Mucosa of rectum (tissue), 2 donors: ENCODE measurements at regions not wholly inside any gene's neighbourhood (a gene's known extent, or its start where the extent isn't known, plus 50 kb on each side); places are given as distances from the start of the nearest gene placed in this dataset.

Source experiments
- H3K27ac ChIP-seq, 2 donors: one replicate each; pipeline ENCODE4 v1.7.0; 2013; ENCODE audit warnings: inconsistent platforms in 2 of 2, low read depth in 2 of 2, low read length in 2 of 2
- H3K27me3 ChIP-seq, 2 donors: one replicate each; pipeline ENCODE4 v1.7.0; 2013; ENCODE audit warnings: low read length in 2 of 2; ENCODE audit not compliant: control insufficient read depth in 2 of 2, insufficient read depth in 2 of 2
- H3K36me3 ChIP-seq, 2 donors: one replicate each; pipeline ENCODE4 v1.7.0; 2013; ENCODE audit warnings: low read length in 2 of 2; ENCODE audit not compliant: control insufficient read depth in 2 of 2, insufficient read depth in 2 of 2
- H3K4me1 ChIP-seq, 2 donors: one replicate each; pipeline ENCODE4 v1.7.0; 2013; ENCODE audit warnings: low read length in 2 of 2, mild to moderate bottlenecking in 1 of 2; ENCODE audit not compliant: control insufficient read depth in 2 of 2, insufficient read depth in 2 of 2
- H3K4me3 ChIP-seq, 2 donors: one replicate each; pipeline ENCODE4 v1.7.0; 2013; ENCODE audit warnings: low read length in 2 of 2
- H3K9ac ChIP-seq, 2 donors: one replicate each; pipeline ENCODE4 v1.7.0; 2013; ENCODE audit warnings: low read length in 2 of 2, low read depth in 1 of 2, mild to moderate bottlenecking in 1 of 2
- H3K9me3 ChIP-seq, 2 donors: one replicate each; pipeline ENCODE4 v1.7.0; 2013; ENCODE audit warnings: low read length in 2 of 2; ENCODE audit not compliant: control insufficient read depth in 2 of 2
- donor health status: healthy.
- donor health status: Normal muscosa, but diverticular disease.

GRCh38 chr7:130998993-130999602 is 265.1 kb upstream of the KLF14 start:
- Histone ChIP-seq H3K9ac (peak overlapping the region in 1 of 2 donors; percentile 47), H3K4me1 (peaks cover 52 to 65% of the 10 kb centered on the region in 2 donors), H3K4me3 (no peak overlapping the region), H3K27me3 (no peaks in the 10 kb centered on the region), H3K36me3 (no peaks in the 10 kb centered on the region), H3K9me3 (peaks cover 0 to 3% of the 10 kb centered on the region in 2 donors), H3K27ac (peak overlapping the region in 1 of 2 donors; percentile 74)

DNA sequence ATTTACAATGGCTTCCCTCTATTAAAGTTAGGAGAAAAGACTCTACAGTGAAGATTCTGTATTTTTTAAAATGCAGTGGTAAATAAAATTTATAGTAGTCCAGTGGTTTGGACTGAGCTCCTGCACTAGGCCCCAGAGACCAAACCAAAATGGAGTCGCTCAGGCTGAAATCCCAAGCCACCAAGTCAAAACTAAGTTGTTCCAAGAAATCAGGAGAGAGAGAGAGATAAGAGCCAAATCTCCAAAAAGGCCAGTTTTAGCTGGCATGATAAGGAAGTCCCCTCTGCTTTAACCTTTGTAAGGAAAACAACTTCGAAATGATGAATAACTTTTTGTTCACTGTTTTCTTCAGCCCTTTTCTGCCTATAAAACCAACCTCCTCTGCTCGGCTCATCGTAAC is 265.9 kb upstream of the KLF14 start:
- H3K4me1 ChIP-seq: peaks cover 44 to 59% of the 10 kb centered on the region in 2 donors
- no peak overlapping the region for H3K4me3 ChIP-seq
- no peaks in the 10 kb centered on the region for H3K27me3 ChIP-seq
- H3K27ac ChIP-seq: peak overlapping the region; percentile 50 to 74
- peaks cover 0 to 3% of the 10 kb centered on the region in 2 donors for H3K9me3 ChIP-seq
- no peak overlapping the region for H3K9ac ChIP-seq
- no peaks in the 10 kb centered on the region for H3K36me3 ChIP-seq

GRCh38 chr7:131000389-131000788 is 266.4 kb upstream of the KLF14 start:
- Histone ChIP-seq H3K9ac (peak overlapping the region in 1 of 2 donors; percentile 14), H3K9me3 (peaks cover 0 to 3% of the 10 kb centered on the region in 2 donors), H3K4me1 (peaks cover 39 to 58% of the 10 kb centered on the region in 2 donors), H3K27ac (peak overlapping the region; percentile 50 to 74), H3K36me3 (no peaks in the 10 kb centered on the region), H3K27me3 (no peaks in the 10 kb centered on the region), H3K4me3 (no peak overlapping the region)

DNA sequence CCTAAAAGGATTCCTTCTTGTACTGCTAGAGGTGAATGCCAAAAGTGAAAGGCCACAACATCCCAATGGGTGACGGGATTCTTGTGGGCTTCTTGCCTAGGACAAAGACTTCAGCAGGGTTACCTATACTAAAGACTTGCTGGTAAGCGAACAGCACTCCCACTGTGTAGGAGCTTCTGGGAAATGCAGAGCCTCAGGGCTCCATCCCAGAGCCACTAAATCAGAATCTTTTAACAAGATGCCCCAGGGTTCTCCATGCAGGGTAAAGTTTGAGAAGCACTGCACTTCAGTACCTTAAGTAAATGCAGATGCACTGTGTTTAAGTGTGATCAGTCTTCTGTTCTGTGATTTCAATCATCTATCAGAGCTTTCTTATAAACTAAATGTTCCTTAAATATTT is 266.9 kb upstream of the KLF14 start:
- peaks cover 0 to 3% of the 10 kb centered on the region in 2 donors for H3K9me3 ChIP-seq
- H3K27me3 ChIP-seq: no peaks in the 10 kb centered on the region
- H3K4me3 ChIP-seq: no peak overlapping the region
- H3K4me1 ChIP-seq: peaks cover 35 to 55% of the 10 kb centered on the region in 2 donors
- H3K27ac ChIP-seq: no peak overlapping the region
- no peaks in the 10 kb centered on the region for H3K36me3 ChIP-seq
- peak overlapping the region in 1 of 2 donors; percentile 14 for H3K9ac ChIP-seq

DNA sequence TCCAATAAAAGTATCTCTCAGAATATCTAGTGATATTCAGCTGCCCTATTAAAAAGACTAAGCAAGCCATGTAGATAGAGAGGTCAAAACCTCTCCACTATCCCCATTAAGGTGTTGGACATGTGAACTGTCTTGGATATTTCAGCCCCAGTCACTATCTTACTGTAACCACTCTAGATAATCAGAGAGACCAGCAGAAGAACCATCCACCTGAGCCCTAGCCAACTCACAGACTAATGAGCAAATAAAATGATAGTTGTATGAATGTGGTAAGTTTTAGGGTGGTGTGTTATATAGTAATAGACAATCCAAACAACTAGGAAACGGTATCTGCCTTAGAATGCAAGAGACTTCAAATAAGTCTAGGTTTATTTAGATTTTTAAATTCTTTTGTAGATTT is 268.6 kb upstream of the KLF14 start:
- no peaks in the 10 kb centered on the region for H3K36me3 ChIP-seq
- no peak overlapping the region for H3K9ac ChIP-seq
- H3K27ac ChIP-seq: no peak overlapping the region
- peaks cover 27 to 53% of the 10 kb centered on the region in 2 donors for H3K4me1 ChIP-seq
- H3K4me3 ChIP-seq: peak overlapping the region in 1 of 2 donors; percentile 13
- H3K9me3 ChIP-seq: peaks cover 0 to 3% of the 10 kb centered on the region in 2 donors
- H3K27me3 ChIP-seq: no peaks in the 10 kb centered on the region

GRCh38 chr7:131003634-131004033 is 269.6 kb upstream of the KLF14 start:
- H3K4me1 ChIP-seq: peaks cover 22 to 54% of the 10 kb centered on the region in 2 donors
- no peak overlapping the region for H3K27ac ChIP-seq
- H3K36me3 ChIP-seq: no peaks in the 10 kb centered on the region
- H3K9ac ChIP-seq: no peak overlapping the region
- no peaks in the 10 kb centered on the region for H3K27me3 ChIP-seq
- H3K9me3 ChIP-seq: peaks cover 0 to 3% of the 10 kb centered on the region in 2 donors
- no peak overlapping the region for H3K4me3 ChIP-seq

GRCh38 chr7:131004371-131004770 is 270.4 kb upstream of the KLF14 start:
- Histone ChIP-seq H3K27ac (no peak overlapping the region), H3K4me1 (peaks cover 16 to 47% of the 10 kb centered on the region in 2 donors), H3K9ac (no peak overlapping the region)

GRCh38 chr7:131007439-131008330 is 273.7 kb upstream of the KLF14 start:
- H3K27ac ChIP-seq: peak overlapping the region; percentile 56 to 79
- no peaks in the 10 kb centered on the region for H3K27me3 ChIP-seq
- H3K4me1 ChIP-seq: peaks cover 14 to 33% of the 10 kb centered on the region in 2 donors
- peak overlapping the region in 1 of 2 donors; percentile 12 for H3K4me3 ChIP-seq
- no peaks in the 10 kb centered on the region for H3K9me3 ChIP-seq
- no peaks in the 10 kb centered on the region for H3K36me3 ChIP-seq
- H3K9ac ChIP-seq: peak overlapping the region; percentile 28 to 37

More at GRCh38 chr7:131004371-131004770, 270.4 kb upstream of the KLF14 start:
- Histone ChIP-seq H3K27me3 (no peaks in the 10 kb centered on the region), H3K36me3 (no peaks in the 10 kb centered on the region), H3K4me3 (no peak overlapping the region), H3K9me3 (peaks cover 0 to 3% of the 10 kb centered on the region in 2 donors)

DNA sequence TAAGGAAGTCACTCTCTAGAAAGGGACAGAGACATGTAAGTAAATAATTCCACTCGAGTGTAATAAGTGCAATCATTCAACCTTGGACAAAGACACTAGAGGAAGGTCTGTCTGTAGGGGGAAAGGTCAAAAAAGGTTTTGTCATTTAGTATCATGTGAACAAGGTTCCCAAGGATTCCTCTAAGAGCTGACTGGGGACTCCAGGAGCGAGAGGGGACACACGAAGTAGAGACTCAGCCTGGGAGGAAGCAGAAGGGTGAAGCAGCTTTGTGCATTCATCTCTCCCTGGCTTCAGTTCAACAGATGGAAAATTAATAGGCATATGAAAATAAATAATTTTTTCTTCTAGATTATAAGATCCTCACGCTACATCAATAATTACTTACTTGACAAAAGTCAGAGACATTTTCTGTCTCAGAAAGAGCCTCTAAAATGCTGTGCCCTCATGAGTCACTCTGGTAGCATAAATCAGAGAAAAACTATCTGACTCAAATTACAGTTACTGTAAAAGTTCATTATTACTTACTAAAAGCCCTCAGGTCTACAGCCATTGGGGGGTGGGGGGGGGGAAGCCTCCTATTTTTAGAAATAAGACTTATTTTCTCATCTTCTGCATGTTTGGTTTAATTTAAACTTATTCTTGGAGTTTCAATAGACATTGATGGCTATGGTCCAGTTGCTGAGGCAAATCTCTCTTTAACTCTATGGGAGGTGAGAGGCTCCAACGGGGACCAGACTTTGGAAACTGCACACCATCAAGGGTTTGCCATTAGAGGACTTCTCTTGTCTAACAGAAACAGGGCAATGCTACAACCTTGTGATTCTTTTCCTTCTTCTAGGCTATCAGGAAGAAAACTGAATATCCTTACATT is 275.1 kb upstream of the KLF14 start:
- peaks cover 19 to 33% of the 10 kb centered on the region in 2 donors for H3K4me1 ChIP-seq
- no peaks in the 10 kb centered on the region for H3K36me3 ChIP-seq
- H3K9ac ChIP-seq: no peak overlapping the region
- no peaks in the 10 kb centered on the region for H3K9me3 ChIP-seq
- H3K4me3 ChIP-seq: no peak overlapping the region
- peak overlapping the region in 1 of 2 donors; percentile 1 for H3K27ac ChIP-seq
- H3K27me3 ChIP-seq: no peaks in the 10 kb centered on the region
